Hematopoietic multipotent progenitor cell treated with erythropoietin and hydrocortisone succinate and interleukin-3 and kit ligand, for 15 days (in vitro differentiated cells): ENCODE measurements at regions not wholly inside any gene's neighbourhood (a gene's known extent, or its start where the extent isn't known, plus 50 kb on each side); places are given as distances from the start of the nearest gene placed in this dataset.

ENCODE experiments used
- DNase-seq: peaks from one replicate; pipeline ENCODE4 v3.0.0-alpha.2; 2015; ENCODE audit warnings: low spot score

- DNase-seq = no peak
Measured at GRCh38 chr4:107248571-107248970, 212.5 kb upstream of the DKK2 start.

DNA sequence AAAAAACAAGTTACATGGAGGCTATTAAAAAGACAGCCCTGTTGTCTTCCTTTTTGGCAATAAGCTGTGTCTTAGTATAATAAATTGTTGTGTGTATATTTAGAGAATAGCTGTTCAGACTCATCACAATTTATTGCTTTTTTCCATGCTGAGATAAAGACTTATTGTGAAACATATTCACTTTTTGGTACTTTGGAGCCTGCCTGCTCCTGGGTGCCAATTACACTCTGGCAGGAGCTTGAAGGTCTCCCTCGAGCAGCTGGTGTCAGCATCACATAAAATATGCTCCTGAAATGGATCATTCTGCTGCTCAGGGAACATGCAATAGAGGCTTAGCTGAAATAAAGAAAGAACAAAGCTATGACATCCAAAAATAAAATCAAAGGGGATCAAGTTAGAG is 211.6 kb upstream of the DKK2 start:
- DNase-seq = no peak

GRCh38 chr4:107246761-107247160 is 210.6 kb upstream of the DKK2 start:
- DNase-seq = no peak

DNA sequence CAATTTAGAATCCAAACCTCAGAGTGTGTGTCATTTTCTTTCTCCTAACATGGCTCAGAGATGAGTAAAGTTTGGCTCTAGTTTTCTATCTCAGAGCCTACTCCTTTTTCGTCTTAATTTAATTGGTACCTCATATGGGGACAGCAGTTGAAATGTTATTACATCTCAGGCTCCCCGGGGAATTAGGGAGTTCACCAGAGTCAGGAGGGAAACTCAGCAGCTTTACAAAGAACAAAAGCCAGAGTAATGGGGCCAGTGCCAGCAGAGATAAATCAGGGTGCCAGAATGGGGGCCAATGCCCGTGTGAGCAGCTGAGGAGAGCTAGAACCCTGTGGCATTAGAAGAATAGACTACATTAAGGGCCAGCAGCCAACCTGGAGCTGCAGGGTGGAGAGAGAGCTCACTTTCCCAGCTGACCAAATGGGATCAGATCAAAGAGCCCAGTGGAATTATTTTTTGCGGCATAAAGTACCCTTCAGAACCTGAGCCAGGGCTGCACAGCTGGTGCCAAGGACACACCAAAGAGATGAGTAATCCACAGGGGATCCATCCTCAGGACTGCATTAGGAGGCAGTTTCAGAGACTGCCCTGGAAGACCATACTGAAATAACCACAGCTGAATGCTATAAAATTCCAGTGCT is 207.1 kb upstream of the DKK2 start:
- DNase-seq = no peak

DNA sequence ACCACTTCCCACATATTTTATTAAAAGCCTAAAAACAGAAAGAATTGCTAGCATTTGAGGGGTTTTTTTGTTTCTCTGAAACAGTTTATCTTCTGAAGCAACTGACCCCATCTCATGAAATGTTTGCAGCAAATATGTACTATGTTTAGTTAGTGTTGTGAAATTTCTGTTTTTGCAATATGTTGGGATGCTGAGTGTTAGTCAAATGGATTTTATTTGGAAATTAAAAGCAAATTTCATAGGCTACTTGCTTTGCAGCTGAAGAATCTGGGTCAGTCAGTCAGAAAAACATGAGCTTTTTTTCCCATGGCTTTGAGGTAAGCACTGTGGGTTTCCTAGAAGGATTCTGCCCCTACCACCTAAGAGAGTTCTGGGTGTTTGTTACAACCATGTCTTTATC is 184.9 kb upstream of the DKK2 start:
- no peak for DNase-seq

- no peak for DNase-seq
Measured at GRCh38 chr4:107219681-107220080, 183.6 kb upstream of the DKK2 start.

GRCh38 chr4:107216379-107216778 is 180.3 kb upstream of the DKK2 start:
- DNase-seq = no peak

DNA sequence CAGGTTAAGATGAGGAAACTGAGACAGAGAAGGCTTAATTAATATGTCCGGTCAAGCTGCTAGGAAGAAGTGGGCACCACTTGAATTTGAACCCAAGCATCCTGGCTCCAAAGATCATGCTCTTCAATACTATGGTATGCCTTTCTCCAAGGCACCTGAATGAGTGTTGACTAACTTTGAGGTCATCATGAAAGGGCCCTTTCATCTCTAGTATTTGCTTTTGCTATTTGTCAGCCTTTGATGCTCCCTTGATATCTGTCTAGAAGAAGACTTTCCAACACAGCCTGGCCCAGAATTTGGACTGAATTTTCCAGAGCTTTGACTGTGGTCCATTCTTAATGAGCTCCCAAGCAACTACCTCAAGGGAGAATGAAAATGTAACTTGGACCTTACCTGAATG is 179.1 kb upstream of the DKK2 start:
- no peak for DNase-seq

- no peak for DNase-seq
Measured at GRCh38 chr4:107213880-107214279, 177.8 kb upstream of the DKK2 start.

GRCh38 chr4:107213410-107213809 is 177.3 kb upstream of the DKK2 start:
- no peak for DNase-seq

DNA sequence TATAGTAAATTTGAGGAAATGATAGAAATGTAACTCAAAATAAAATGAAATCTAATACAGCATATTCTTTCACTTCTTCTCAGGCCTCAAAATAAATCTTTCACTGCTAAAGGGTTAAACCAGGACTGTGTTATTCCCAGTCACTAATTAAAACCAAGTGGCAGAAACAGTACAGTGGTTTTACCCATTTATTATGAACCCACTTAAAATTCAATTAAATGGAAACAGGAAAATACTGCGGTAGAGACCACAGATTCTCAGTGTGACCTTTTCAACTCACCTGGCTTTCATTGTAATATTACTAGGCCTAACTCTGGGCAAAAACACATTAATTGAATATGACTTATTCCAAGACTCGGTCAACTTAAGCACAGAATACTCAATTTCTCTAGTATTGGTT is 176.5 kb upstream of the DKK2 start:
- no peak for DNase-seq

DNA sequence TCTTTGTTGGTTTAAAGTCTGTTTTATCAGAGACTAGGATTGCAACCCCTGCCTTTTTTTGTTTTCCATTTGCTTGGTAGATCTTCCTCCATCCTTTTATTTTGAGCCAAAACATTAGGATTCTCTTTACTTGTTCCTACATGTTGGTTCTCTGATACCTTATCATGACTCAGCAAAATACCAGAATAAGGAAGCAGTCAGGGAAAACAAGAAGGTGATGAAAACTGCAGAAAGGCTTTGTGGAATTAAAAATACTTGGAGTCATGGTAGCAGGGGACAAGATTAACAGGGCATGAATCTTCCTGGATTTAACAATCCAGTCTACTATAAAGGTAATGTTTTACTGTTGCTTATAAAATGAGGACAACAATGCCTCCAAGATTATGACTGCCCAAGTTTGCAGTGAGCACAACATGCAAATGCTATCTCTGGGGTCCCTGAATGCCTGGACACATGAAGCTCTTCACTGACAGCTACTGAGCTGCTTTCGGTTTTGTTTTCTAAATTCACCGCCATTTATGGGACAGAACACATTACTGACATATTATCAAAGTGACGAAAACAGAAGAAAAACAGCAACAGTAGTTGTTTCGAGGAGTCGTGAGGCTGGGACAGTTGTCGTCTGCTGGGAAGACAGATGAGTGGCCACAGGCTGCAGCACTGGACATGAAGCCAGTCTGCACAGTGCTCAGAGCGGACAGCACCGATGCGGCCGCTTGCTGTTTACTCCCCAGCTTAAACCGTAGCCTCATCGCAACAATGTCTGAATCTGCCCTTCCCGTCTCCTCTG is 174.5 kb upstream of the DKK2 start:
- DNase-seq = no peak

DNA sequence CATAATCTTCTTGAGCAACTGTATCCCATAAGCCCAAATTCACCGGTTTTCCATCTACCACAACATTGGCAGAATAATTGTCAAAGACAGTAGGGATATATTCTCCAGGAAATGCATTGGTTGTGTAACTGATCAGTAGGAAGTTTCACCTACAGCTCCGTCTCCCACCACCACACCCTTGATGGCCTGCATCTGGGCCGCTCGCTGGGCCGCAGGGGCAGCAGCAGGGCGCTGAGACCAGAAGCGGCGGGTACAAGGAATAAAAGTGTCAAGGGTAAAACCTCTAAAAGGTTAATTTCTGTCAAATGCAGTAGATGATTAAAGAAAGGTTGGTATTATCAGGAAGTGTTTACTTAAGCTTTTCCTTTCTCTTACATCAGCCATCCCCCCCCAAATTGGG is 167.6 kb upstream of the DKK2 start:
- no peak for DNase-seq

- DNase-seq = no peak
Measured at GRCh38 chr4:107202744-107203143, 166.6 kb upstream of the DKK2 start.

GRCh38 chr4:107197121-107197520 is 161.0 kb upstream of the DKK2 start:
- no peak for DNase-seq

GRCh38 chr4:107196312-107196711 is 160.2 kb upstream of the DKK2 start:
- DNase-seq = no peak

GRCh38 chr4:107194005-107194404 is 157.9 kb upstream of the DKK2 start:
- no peak for DNase-seq

DNA sequence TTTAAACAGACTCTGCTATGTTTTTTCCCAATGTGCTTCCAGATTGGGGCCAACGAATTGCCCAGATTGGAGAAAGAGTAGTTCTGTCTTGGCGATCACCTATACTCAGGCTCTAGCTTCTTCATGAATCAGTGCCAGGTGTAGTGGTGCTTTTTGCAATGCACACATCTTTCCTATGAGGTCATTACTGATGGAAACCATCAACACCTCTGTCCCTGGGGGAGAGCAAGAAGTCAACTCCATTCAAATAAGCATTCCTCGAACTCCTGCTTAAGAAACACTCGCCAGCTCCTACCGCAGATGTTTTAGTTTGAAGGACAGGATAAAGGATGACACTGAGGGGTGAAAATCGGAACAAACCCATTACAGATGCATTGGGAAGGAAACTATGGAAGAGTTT is 156.5 kb upstream of the DKK2 start:
- DNase-seq = no peak

GRCh38 chr4:107187091-107187490 is 151.0 kb upstream of the DKK2 start:
- DNase-seq = no peak

DNA sequence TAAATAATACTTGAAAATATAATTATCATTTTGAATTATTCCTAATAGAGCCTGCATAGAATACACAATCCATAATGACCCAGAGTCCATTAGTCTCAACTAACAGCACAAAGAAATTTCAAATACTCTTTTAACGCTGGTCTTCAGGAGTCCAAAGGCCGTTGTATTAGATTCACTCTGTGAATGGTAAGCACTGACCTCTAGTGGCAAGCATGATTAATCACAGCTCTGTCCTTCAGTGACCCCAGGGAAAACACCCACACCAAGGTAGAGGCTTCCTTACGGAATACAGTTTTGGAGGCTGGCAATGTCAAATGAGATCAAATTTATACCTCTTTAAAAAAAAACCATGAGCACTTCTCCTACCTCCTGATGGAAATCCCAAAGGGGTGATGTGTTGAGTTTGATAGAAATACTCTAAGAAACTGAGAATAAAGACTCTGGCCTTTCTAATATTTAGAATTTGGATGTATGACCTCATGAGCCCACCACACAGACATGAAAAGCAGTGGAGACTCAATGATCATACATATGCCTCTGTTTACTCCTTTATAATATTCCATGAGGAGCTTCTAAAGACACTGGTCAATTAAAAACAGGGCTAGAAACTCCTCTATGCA is 147.2 kb upstream of the DKK2 start:
- peak; percentile 7 for DNase-seq

- DNase-seq = no peak
Measured at GRCh38 chr4:107182347-107182746, 146.2 kb upstream of the DKK2 start.

DNA sequence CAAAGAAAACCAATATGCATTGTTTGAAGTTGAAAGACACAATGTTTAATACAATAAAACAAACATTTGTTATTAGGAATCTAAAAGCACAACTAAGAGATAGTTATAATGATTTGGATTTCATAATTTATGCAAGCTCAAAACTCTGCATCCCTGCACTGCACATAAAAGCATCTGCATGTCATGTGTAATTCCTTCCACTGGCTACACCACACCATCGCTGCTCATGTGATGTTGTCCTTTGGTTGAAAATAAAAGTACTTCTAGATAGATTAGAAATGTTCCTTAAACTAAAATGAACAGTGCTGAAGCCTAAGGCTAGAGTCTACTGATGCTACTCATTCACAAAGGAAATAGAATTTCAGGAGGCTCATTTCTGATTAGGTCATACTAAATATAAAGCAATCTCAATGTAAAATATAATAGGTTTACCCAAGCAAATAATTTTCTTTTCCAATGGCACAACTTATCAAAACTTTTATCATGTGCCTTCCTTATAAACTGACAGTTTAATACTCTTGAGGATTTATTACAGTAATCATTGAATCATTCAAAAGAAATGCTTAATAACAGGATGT is 130.8 kb upstream of the DKK2 start:
- DNase-seq = no peak

DNA sequence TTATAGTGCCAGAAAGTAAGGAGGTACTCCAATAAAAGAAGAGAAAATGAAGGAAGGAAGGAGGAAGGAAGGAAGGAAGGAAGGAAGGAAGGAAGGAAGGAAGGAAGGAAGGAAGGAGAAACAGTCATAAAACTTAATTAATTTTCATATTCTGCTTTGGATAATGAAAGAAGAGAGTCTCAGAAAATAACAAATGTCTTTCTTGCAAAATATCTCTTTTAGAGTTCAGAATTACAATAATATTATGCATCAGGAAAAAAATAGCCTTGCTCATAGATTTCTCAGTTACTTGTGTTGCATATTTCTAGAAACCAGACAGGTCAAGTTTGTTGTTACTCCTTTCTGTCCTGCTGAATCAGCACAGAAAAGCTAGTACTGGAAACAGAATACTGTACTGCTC is 130.1 kb upstream of the DKK2 start:
- no peak for DNase-seq
